Kidney (tissue), 13 donors: ENCODE measurements at regions not wholly inside any gene's neighbourhood (a gene's known extent, or its start where the extent isn't known, plus 50 kb on each side); places are given as distances from the start of the nearest gene placed in this dataset.

Experiments used
- DNase-seq, 5 donors: peaks; one replicate each; pipeline ENCODE4 v3.0.0-alpha.2; 2013 to 2020
- FAIRE-seq: peaks from 2 replicates; lab custom pipeline; 2012; peaks lifted over from hg19 to GRCh38; lab: Jason Lieb, UNC
- H3K27ac ChIP-seq, 2 donors: one replicate each; pipeline ENCODE4 v1.7.0; 2013; ENCODE audit warnings: low read depth in 2 of 2, low read length in 2 of 2, inconsistent platforms in 1 of 2
- H3K27me3 ChIP-seq: one replicate; pipeline ENCODE4 v1.7.1; 2013; ENCODE audit warnings: low read length, inconsistent platforms; ENCODE audit not compliant: control insufficient read depth, insufficient read depth
- H3K36me3 ChIP-seq, 3 donors: one replicate each; pipeline versions ENCODE4 v1.7.0 to v1.7.1; 2013; ENCODE audit warnings: low read length in 3 of 3, control low read depth in 1 of 3, inconsistent platforms in 1 of 3; ENCODE audit not compliant: insufficient read depth in 3 of 3, control insufficient read depth in 2 of 3
- H3K4me1 ChIP-seq, 3 donors: one replicate each; pipeline versions ENCODE4 v1.7.0 to v1.7.1; 2013; ENCODE audit warnings: low read length in 3 of 3, inconsistent platforms in 1 of 3, low read depth in 1 of 3; ENCODE audit not compliant: control insufficient read depth in 2 of 3, insufficient read depth in 2 of 3
- H3K4me3 ChIP-seq, 3 donors: one replicate each; pipeline versions ENCODE4 v1.7.0 to v1.8.1; 2013; ENCODE audit warnings: low read length in 3 of 3, control low read depth in 1 of 3, inconsistent platforms in 1 of 3
- H3K9ac ChIP-seq, 3 donors: one replicate each; pipeline versions ENCODE4 v1.7.0 to v1.7.1; 2013; ENCODE audit warnings: low read length in 3 of 3, control low read depth in 1 of 3, inconsistent platforms in 1 of 3
- H3K9me3 ChIP-seq, 3 donors: one replicate each; pipeline versions ENCODE4 v1.7.0 to v1.7.1; 2013; ENCODE audit warnings: low read length in 3 of 3, control low read depth in 1 of 3, inconsistent platforms in 1 of 3; ENCODE audit not compliant: control insufficient read depth in 2 of 3, insufficient read depth in 1 of 3
- intact Hi-C: fragments of 100-400 bp; cut with DNase I; formaldehyde crosslinking; loops from one replicate; pipeline ENCODE4 v1.11.1; 2022
- TF ChIP-seq, protein P1 (sequence below): IDR thresholded peaks from 3 replicates; pipeline ENCODE4 v1.5.1; 2012; ENCODE audit warnings: mild to moderate bottlenecking, moderate library complexity, borderline replicate concordance; ENCODE audit not compliant: insufficient read depth; ENCODE audit errors: extremely low read depth
- donor health status: control.
- donor health status: control.
- donor health status: control.
- donor health status: control.
- donor health status: control.
- donor health status: DM: yes; HTN: yes; CAD: no.
- donor health status: Normal renal cell carcinoma (clear cell type).

DNA sequence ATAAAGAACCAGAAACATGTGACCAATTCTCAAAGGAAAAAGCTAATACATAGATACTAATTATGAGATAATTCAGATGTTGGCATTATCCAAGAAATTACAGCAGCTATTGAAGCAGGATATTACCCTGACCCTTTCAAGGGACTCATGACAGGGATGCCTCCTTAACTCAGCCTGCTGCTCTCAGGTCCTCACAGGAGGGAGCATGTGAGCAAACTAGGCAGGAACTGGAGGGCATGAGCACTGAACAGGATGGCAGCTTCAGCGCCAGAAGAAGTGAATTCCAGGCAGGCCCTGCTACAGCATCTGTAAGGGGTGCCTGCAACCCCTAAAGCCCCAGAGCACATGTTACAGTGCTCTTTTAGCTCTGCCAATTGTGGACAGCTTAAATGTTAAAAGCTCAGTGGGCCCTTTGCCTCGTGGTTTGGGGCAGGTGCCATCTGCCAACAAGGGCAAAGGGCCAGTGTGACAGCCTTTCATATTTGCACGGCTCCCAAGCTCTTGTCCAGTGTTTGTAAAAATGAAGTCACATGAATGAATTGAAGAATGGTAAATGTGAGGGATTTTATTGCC lies 464.7 kb upstream of the COX7C start:
- DNase-seq = no peak
- Histone ChIP-seq H3K4me3 (no peak overlapping the region), H3K27me3 (no peaks in the 10 kb centered on the region), H3K27ac (no peak overlapping the region), H3K9ac (no peak overlapping the region), H3K4me1 (no peaks in the 10 kb centered on the region), H3K9me3 (no peaks in the 10 kb centered on the region), H3K36me3 (no peaks in the 10 kb centered on the region)
- intact Hi-C loops = no loop called here
- TF ChIP-seq, protein P1, sequence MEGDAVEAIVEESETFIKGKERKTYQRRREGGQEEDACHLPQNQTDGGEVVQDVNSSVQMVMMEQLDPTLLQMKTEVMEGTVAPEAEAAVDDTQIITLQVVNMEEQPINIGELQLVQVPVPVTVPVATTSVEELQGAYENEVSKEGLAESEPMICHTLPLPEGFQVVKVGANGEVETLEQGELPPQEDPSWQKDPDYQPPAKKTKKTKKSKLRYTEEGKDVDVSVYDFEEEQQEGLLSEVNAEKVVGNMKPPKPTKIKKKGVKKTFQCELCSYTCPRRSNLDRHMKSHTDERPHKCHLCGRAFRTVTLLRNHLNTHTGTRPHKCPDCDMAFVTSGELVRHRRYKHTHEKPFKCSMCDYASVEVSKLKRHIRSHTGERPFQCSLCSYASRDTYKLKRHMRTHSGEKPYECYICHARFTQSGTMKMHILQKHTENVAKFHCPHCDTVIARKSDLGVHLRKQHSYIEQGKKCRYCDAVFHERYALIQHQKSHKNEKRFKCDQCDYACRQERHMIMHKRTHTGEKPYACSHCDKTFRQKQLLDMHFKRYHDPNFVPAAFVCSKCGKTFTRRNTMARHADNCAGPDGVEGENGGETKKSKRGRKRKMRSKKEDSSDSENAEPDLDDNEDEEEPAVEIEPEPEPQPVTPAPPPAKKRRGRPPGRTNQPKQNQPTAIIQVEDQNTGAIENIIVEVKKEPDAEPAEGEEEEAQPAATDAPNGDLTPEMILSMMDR = no peak
- no peak for FAIRE-seq

DNA sequence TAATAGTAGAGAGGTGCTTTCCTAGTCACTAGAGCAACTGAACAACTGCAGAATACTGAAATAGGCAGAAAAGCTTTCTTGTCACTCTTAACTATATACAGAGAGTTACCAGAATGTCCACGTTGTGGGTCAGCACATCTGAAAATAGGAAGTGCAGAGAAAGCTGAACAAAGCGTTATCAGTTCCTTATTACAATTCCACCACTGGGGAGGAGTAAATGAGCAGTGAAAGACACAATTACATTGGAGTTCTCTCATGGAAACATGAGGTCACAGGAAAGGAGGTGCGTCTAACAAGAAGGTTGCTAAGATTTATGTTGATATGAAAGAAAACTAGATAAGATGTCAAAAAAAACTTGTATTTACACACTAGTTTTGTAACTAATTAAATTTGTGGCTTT lies 461.9 kb upstream of the COX7C start:
- intact Hi-C loops = no loop called here
- Histone ChIP-seq H3K9ac (no peak overlapping the region), H3K9me3 (no peaks in the 10 kb centered on the region), H3K27me3 (no peaks in the 10 kb centered on the region), H3K36me3 (no peaks in the 10 kb centered on the region), H3K4me1 (no peaks in the 10 kb centered on the region), H3K27ac (no peak overlapping the region), H3K4me3 (no peak overlapping the region)
- TF ChIP-seq, protein P1 = no peak
- no peak for DNase-seq
- FAIRE-seq = no peak

DNA sequence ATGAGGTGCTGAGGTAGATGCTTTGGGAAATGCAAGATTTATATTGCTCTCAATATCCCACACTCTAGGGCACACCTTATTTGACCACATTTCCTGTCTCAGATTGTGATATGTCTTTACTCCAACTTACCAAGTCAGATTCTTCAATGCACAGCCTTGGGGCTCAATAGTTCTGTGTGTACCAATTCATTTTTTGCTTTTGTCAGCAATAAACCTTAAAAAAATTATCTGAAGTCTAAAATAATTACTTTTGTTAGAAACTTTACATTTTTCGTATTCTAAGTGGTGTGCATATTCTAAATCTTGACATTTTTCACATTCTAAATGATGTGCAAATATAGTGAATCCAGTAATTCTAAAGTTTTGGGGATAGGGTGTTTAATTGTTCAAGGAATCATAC lies 447.5 kb upstream of the COX7C start:
- H3K4me3 ChIP-seq = no peak overlapping the region
- no peak for FAIRE-seq
- intact Hi-C loops = no loop called here
- H3K9me3 ChIP-seq = no peaks in the 10 kb centered on the region
- no peaks in the 10 kb centered on the region for H3K4me1 ChIP-seq
- H3K27ac ChIP-seq = no peak overlapping the region
- no peaks in the 10 kb centered on the region for H3K27me3 ChIP-seq
- H3K9ac ChIP-seq = no peak overlapping the region
- no peaks in the 10 kb centered on the region for H3K36me3 ChIP-seq
- TF ChIP-seq, protein P1 = no peak
- DNase-seq = no peak

DNA sequence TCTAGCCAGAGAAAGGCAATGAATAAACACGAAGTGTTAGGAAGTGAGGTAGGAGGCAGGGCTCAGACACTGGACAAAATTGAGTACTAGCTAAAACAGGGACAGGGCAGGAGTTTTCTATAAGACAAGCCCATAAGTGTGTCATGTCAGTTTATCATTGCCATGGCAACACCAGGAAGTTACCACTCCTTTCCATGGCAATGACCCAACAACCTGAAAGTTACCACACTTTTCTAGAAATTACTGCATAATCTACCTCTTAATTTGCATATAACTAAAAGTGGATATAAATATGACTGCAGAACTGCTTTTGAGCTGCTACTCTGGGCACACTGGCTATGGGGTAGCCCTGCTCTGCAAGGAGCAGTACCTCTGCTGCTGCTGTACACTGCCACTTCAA lies 442.5 kb upstream of the COX7C start:
- no peaks in the 10 kb centered on the region for H3K4me1 ChIP-seq
- FAIRE-seq (no peak), DNase-seq (no peak)
- H3K27ac ChIP-seq = no peak overlapping the region
- TF ChIP-seq, protein P1 = no peak
- intact Hi-C loops = no loop called here
- H3K27me3 ChIP-seq = no peaks in the 10 kb centered on the region
- no peak overlapping the region for H3K4me3 ChIP-seq
- H3K9ac ChIP-seq = no peak overlapping the region
- H3K36me3 ChIP-seq = no peaks in the 10 kb centered on the region
- no peaks in the 10 kb centered on the region for H3K9me3 ChIP-seq
